CD4-positive, alpha-beta T cell treated with Interleukin-6 for 4 hours (primary cell): ENCODE measurements at regions not wholly inside any gene's neighbourhood (a gene's known extent, or its start where the extent isn't known, plus 50 kb on each side); places are given as distances from the start of the nearest gene placed in this dataset.
"Not testable (repeated sequence)": the region's sequence is repeated elsewhere in the genome, so short reads cannot be mapped to it uniquely, and the experiment has no call there.

ENCODE experiments used
- DNase-seq: peaks from one replicate; pipeline ENCODE4 v3.0.0-alpha.2; 2020; ENCODE audit warnings: mixed read lengths

DNA sequence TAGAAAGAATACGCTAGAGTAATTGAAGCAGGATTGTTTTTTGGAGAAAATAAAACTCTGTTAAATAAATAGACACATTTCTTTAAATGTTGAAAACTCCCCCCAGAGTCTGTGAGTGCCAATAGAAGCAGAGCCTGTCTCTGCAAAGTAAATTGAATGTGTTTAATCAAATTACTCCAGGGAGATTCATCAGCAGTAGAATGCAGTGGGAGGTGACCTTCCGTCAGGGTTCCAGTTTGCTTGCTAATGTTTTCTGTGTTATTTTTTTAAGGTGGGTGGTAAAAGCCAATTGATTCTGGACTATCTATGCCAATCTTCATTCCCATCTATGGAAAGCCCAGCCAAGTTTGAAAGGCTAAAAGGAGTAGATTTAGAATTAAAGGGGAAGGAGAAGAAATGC is 612.4 kb upstream of the GRM7 start:
- DNase-seq = no peak

DNA sequence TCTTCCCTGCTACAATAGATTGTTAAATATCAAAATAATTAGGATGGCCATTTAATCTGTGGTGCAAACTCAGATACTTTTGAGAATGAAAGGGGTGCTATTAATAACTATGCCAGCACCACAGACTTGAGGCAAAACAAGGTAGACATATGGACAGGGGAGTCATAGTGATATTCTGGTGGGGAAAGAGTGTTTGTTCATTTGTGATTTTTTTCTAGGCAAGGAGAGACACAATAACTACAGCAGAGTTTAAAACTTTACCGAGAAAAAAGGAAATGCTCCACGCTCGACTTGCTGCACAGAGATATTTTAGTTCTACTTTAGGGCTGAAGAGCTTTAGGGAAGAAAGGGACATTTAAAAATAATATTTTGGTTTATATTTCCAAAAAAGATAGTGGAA is 611.2 kb upstream of the GRM7 start:
- DNase-seq = no peak

GRCh38 chr3:6250167-6250566 is 610.7 kb upstream of the GRM7 start:
- DNase-seq = no peak

GRCh38 chr3:6251612-6252400 is 609.1 kb upstream of the GRM7 start:
- DNase-seq = no peak

DNA sequence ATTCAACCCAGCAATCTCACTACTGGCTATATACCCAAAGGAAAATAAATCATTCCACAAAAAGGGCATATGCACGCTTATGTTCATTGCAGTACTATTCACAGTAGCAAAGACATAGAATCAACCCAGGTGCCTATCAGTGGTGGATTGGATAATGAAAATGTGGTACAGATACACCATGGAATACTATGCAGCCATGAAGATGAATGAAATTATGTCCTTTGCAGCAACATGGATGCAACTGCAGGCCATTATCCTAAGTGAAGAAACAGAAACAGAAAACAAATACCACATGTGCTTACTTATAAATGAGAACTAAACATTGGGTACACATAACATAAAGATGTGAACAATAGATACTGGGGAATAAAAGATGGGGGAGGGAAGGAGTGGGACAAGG is 606.4 kb upstream of the GRM7 start:
- no peak for DNase-seq

DNA sequence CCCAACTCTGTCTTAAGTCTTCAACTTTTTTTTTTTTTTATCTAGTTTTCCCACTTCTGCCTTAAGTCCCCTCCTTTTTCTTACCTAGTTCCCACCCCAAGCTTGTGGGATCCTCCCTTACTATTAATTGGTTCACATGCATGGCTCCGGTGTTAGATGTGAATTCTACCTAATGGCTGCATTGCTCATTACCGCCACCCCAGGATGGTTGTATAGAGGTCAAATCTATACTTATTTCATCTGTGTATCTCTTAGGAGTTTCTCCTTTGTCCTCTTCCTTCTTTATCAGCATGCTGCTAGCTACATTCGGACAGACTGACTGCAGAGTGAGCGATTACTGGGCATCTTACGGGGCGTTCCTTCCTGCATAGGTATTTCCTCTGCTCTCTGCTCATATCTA is 605.7 kb upstream of the GRM7 start:
- DNase-seq = no peak

DNA sequence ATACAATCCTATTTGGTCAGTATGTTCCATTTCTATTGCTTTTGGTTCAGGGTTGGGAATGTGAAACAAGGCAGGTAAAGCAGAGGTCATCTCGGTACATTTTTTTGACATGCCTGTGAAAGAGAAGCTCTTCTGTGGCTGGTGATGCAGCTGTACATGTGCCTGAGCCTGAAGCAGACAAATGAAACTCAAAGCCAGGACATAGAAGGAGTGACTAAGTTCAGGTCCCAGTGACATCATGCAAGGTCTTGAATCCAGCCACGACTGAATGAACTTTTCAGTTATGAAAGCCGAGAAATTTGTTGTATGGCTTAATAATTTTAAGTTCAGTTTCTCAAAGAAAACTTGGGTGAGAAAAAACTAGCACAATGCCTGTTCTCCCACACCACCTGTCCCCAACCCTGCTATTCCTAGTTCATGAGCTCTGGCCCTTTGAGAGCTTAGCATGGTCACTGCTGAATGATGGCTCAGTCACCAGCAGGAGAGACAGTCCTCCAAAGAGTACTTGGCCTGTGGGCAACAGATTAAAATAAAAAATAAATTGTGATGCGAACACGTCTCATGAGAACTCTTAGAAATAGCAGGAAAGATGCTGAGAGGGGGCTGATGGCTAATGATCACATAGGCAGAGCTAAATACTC is 600.2 kb upstream of the GRM7 start:
- DNase-seq = no peak

DNA sequence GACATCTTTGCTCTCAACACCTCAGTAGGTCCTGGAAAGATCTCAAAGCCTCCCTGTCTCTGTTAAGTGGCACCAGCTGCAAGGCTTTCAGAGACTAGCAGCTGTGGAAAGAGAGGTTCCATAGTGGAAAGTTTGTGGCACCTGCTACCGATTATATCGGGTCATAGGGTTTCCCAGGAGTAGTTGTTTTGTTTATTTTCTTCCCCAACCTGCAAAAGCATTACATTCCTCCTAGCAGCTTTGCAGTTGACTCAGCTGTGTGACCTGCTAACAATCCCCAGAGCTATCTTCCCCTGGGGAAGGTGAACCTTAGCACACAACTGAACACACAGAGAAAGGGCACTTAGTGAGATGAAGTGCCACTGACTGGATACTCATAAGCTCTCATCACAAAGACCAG is 598.9 kb upstream of the GRM7 start:
- DNase-seq = no peak

GRCh38 chr3:6264036-6264435 is 596.9 kb upstream of the GRM7 start:
- no peak for DNase-seq

DNA sequence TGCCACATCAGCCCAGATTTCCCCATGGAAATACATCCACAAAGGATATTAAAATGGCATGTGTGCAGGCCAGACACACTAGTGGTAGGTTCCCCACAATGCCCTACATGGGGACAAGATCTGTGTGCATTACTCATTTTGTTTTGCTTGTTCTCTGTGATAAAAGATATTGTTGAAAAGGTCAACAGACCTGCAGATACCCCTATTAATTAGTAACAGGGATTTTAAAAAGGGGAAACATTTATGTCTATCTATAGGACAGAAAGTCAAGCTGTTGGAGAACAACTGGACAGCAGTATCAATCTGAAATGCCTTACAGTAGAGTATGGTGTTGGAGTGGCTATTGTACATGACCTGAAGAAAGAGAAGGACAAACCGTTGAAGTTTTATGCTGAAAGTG is 596.0 kb upstream of the GRM7 start:
- DNase-seq = no peak

DNA sequence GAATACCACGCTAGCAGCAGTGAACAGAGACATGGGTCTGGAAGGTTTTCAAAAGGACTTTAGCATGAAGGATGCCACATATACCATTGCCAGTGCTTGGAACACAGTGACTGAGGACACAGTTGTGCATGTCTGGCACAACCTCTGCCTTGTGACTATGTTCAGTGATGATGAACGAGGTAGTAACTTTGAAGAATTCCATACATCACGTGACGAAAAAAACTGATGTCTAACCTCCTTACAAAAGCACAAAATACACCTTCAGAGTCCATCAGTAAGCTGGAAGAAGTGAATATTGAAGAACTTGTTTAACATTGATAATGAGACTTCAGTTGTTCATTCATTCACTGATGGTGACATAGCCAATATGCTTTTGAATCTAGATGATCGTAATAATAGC is 594.8 kb upstream of the GRM7 start:
- DNase-seq = no peak

DNA sequence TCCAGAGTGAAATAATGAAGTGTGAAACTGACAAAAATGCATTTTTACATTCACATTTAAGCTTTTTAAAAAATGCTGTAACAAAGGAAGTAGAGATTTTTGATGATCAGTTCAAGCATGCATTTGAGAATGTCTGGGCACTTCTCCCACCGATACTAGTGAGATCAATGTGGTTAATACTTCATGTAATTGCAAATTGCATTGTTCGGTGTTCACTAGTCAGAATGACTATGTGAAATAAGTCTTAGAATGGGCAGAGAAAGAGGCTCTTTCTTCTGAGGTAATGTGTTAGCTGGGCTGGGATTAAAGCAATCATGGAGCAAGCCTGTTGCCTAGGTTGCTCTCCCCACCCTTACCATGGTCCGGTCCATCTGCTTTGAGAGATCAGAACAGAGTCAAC is 587.0 kb upstream of the GRM7 start:
- no peak for DNase-seq

- no peak for DNase-seq
Observed at GRCh38 chr3:6281662-6282061, 579.3 kb upstream of the GRM7 start.

GRCh38 chr3:6282918-6283317 is 578.0 kb upstream of the GRM7 start:
- no peak for DNase-seq

- DNase-seq = no peak
Observed at GRCh38 chr3:6287088-6287875, 573.6 kb upstream of the GRM7 start.

DNA sequence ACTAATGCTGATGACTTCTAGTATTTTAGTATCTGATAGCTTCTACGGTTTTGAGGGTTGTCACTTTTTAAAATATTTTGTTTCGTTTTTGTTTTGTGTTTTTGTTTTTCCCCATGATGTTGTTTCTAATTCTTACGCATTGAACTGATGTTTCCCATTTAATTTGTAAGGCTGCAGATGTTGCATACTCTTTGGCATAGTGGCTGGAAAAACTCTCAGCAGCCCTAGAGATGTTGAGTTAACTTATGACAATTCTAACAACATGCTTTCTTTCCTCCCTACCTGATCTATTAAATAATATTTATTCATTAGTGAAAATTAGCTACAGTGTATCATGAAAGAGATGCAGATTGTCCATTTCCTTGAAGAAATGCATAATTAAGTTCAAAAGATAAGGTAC is 559.3 kb upstream of the GRM7 start:
- DNase-seq = no peak

DNA sequence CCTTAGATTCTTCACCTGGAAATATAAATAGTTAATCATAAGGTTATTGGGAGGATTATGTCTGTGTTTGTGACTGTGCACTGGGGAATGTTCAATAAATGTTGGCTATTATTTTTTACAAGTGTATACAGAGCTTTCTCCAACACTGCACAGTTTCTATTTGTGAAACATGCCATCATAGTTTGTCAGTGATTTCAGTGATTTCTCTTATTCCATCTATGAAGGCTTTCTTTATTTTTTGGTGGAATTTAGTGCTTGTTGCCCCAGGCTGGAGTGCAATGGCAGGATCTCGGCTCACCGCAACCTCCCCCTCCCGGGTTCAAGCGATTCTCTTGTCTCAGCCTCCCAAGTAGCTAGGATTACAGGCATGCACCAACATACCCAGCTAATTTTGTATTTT is 545.0 kb upstream of the GRM7 start:
- DNase-seq = no peak

GRCh38 chr3:6321999-6322398 is 538.9 kb upstream of the GRM7 start:
- no peak for DNase-seq

GRCh38 chr3:6326771-6327170 is 534.1 kb upstream of the GRM7 start:
- no peak for DNase-seq

DNA sequence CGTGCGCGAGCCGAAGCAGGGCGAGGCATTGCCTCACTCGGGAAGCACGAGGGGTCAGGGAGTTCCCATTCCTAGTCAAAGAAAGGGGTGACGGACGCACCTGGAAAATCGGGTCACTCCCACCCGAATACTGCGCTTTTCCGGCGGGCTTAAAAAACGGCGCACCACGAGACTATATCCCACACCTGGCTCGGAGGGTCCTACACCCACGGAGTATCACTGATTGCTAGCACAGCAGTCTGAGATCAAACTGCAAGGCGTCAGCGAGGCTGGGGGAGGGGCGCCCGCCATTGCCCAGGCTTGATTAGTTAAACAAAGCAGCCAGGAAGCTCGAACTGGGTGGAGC is 520.0 kb upstream of the GRM7 start:
- DNase-seq = not testable (repeated sequence)

DNA sequence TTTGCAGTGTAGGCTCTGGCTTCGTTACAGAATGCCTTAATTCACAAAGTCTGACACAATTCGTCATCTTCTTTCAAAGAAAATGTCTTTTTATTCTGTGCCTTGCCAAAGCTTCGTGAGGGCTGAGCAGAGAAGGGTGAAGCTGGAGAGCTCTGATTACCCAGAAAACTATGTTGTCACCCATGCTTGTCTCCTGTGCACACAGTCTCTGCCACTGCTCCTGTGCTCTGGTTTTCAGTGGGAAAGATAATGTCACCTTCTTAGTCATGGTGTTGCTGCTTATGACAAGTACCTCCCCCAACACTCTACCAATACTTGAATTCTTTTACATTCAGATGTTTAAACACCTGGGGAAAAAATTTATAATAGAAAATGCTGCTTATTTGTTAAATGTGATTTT is 509.2 kb upstream of the GRM7 start:
- no peak for DNase-seq

- DNase-seq = no peak
Observed at GRCh38 chr3:6354653-6355052, 506.3 kb upstream of the GRM7 start.

DNA sequence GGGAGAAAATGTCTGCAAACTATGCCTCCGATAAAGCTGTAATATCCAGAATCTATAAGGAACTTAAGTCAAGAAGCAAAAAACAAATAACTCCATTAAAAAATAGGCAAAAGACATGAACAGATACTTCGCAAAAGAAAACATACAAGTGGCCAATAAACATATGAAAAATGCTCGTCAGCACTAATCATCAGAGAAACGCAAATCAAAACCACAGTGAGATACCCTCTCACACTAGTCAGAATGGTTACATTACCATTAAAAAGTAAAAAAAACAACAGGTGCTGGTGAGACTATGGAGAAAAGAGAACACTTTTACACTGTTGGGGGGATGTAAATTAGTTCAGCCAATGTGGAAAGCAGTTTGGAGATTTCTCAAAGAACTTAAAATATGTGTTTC is 498.5 kb upstream of the GRM7 start:
- DNase-seq = no peak

DNA sequence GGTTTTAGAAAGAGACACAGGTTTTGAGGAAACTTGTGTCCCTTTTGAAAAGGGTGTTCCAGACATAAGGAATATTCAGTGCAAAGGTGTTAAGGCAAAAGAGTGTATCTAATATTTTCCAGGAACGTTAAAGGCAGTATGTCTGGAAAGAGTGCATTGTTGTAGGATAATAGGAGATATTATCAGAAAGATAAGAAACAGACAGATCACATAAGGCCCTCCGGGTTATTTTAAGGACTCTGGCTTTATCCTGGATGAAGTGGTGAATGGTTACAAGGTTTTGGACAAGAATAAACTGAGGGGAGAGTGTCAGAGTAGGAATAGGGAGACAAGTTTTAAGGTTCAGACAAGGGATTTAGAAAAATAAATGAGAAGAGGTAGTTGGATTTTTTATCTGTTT is 493.7 kb upstream of the GRM7 start:
- DNase-seq = no peak
